ENCODE measurements at regions not wholly inside any gene's neighbourhood (a gene's known extent, or its start where the extent isn't known, plus 50 kb on each side); places are given as distances from the start of the nearest gene placed in this dataset.

DNA sequence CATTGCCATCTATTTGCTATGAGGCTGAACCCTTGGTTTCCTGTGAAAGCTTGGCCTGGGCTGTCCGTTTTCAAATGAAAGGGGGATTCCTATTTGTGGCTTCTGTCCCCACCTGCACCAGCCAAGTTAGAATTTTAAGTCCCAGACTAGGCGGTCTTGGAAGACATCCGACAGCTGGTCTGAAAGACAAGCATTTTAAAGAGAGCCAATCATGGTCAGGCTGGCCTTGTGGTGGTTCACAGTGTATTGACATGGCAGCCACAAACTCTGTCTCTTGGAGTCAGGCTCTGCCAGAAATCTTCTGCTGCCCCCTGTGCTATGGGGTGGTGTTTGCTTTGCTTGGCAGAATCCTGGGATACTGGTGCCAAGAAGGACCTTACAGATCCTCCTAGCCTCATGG is 319.2 kb upstream of the MOCS1 start:
- ATAC-seq (ENCODE audit: low read depth) = no peak
- Histone ChIP-seq H2AK9ac (replicated peaks; ENCODE audit: low read depth, low read length, poor library complexity) (no peak overlapping the region), H2BK20ac (ENCODE audit: low read depth, low read length) (no peak overlapping the region), H3K36me3 (ENCODE audit: control insufficient read depth, insufficient read depth, low read length) (no peaks in the 10 kb centered on the region), H2AFZ (replicated peaks; ENCODE audit: low read length, poor library complexity) (no peak overlapping the region), H3K9ac (ENCODE audit: low read depth, low read length) (no peak overlapping the region), H3K4me1 (ENCODE audit: control insufficient read depth, insufficient read depth, low read length) (no peaks in the 10 kb centered on the region), H3K23ac (ENCODE audit: low read depth, low read length) (no peak overlapping the region), H2BK120ac (ENCODE audit: low read depth, low read length) (no peak overlapping the region), H3K79me1 (ENCODE audit: low read depth in 1 of 2, low read length in 2 of 2) (no peaks in the 10 kb centered on the region), H2AK5ac (ENCODE audit: low read depth, low read length) (no peak overlapping the region), H2BK15ac (ENCODE audit: low read depth, low read length) (no peak overlapping the region), H4K8ac (ENCODE audit: low read depth in 2 of 2, low read length in 2 of 2) (no peak overlapping the region), H3K4ac (ENCODE audit: low read depth, low read length) (no peak overlapping the region), H3K14ac (replicated peaks; ENCODE audit: low read depth, low read length) (no peak overlapping the region), H3K4me3 (ENCODE audit: insufficient read depth, low read depth, low read length) (no peak overlapping the region), H3K9me1 (ENCODE audit: insufficient read depth, low read length) (no peaks in the 10 kb centered on the region), H3K56ac (ENCODE audit: extremely low read depth, insufficient read depth, low read length) (no peak overlapping the region), H4K5ac (ENCODE audit: low read depth, low read length) (no peak overlapping the region), H3K18ac (ENCODE audit: low read depth, low read length) (no peak overlapping the region), H3K9me3 (ENCODE audit: control insufficient read depth, insufficient read depth, low read length) (no peaks in the 10 kb centered on the region), H3K27me3 (ENCODE audit: control insufficient read depth, insufficient read depth, low read length) (no peaks in the 10 kb centered on the region), H4K91ac (ENCODE audit: insufficient read depth, low read depth, low read length) (no peak overlapping the region), H2BK5ac (ENCODE audit: low read depth, low read length, poor library complexity, severe bottlenecking) (no peak overlapping the region), H4K20me1 (ENCODE audit: insufficient read depth, low read length) (no peaks in the 10 kb centered on the region), H3K27ac (ENCODE audit: insufficient read depth, low read length) (no peak overlapping the region), H3K4me2 (ENCODE audit: low read depth, low read length) (no peak overlapping the region)
- no peak for DNase-seq
- no TSS peak for BruUV-seq (replicated peaks)
- POLR2A ChIA-PET (ENCODE audit: unreplicated experiment) = no interaction called here
- CTCF ChIA-PET = no interaction called here
- dilution Hi-C loops (cut with HindIII; ENCODE audit: low sequenced_read_pairs, unreplicated experiment) = no loop called here
- in situ Hi-C loops (cut with MboI; ENCODE audit: low sequenced_read_pairs) = no loop called here
- 67% methylated on average over 2 of the region's 3 CpGs; no CpG with 5 or more reads in 1 of the 2 experiments for WGBS, 2 experiments (ENCODE audit: extremely low coverage in 2 of 2, insufficient read length in 1 of 2)
- TF ChIP-seq MAZ (IDR thresholded peaks at IDR 0.05; ENCODE audit: borderline replicate concordance, low read depth, low read length) (no peak), CEBPB (IDR thresholded peaks at IDR 0.05; ENCODE audit: low read depth, low read length) (no peak), RCOR1 (IDR thresholded peaks at IDR 0.05; ENCODE audit: insufficient replicate concordance, low read length) (no peak), BHLHE40 (IDR thresholded peaks at IDR 0.05; ENCODE audit: low read depth, low read length) (no peak), RAD21 (IDR thresholded peaks at IDR 0.05; ENCODE audit: low read length) (no peak), SMC3 (IDR thresholded peaks at IDR 0.05; ENCODE audit: low read depth, low read length) (no peak), RFX5 (IDR thresholded peaks at IDR 0.05; ENCODE audit: low read depth, low read length) (no peak), POLR2A (IDR thresholded peaks at IDR 0.05; ENCODE audit: low read depth, low read length) (no peak), MAFK (IDR thresholded peaks at IDR 0.05; ENCODE audit: low read depth, low read length) (no peak), FOS (IDR thresholded peaks at IDR 0.05; ENCODE audit: low read depth, low read length) (no peak)
- intact Hi-C loops (cut with micrococcal nuclease) = no loop called here

Data from IMR-90 (cell line).